ENCODE measurements at regions not wholly inside any gene's neighbourhood (a gene's known extent, or its start where the extent isn't known, plus 50 kb on each side); places are given as distances from the start of the nearest gene placed in this dataset.

GRCh38 chr3:110193074-110193473 lies 855.7 kb upstream of the DPPA4 start:
- Histone ChIP-seq H4K8ac (replicated peaks; ENCODE audit: insufficient read length, low read depth, low read length) (no peak overlapping the region), H3K9ac (ENCODE audit: extremely low read depth, insufficient read length, low read length) (no peak overlapping the region), H2AK5ac (ENCODE audit: insufficient read length, low read length) (no peak overlapping the region), H2BK5ac (ENCODE audit: insufficient read length, low read length) (no peak overlapping the region), H3K27me3 (ENCODE audit: insufficient read depth, low read length) (no peaks in the 10 kb centered on the region), H3K9me3 (ENCODE audit: control insufficient read depth, low read depth, low read length) (no peaks in the 10 kb centered on the region), H3K4ac (ENCODE audit: low read depth, low read length) (no peak overlapping the region), H3K4me2 (ENCODE audit: insufficient read depth, insufficient read length, low read length) (no peak overlapping the region), H2BK15ac (ENCODE audit: low read depth, low read length) (no peak overlapping the region), H2BK20ac (ENCODE audit: low read depth, low read length, poor library complexity, severe bottlenecking) (no peak overlapping the region), H4K5ac (ENCODE audit: insufficient read length, low read depth, low read length) (no peak overlapping the region), H3K79me2 (ENCODE audit: insufficient read depth, low read length) (no peaks in the 10 kb centered on the region), H3K14ac (ENCODE audit: insufficient read depth, low read length) (no peak overlapping the region), H3K79me1 (ENCODE audit: insufficient read depth, low read depth, low read length, poor library complexity, severe bottlenecking) (no peaks in the 10 kb centered on the region), H3K4me1 (ENCODE audit: insufficient read depth, low read length) (no peaks in the 10 kb centered on the region), H2BK120ac (ENCODE audit: low read depth, low read length, poor library complexity, severe bottlenecking) (no peak overlapping the region), H3K18ac (ENCODE audit: insufficient read length, low read depth, low read length) (no peak overlapping the region), H2AFZ (ENCODE audit: low read length) (no peak overlapping the region), H4K91ac (ENCODE audit: insufficient read length, low read depth, low read length) (no peak overlapping the region), H3K23me2 (ENCODE audit: insufficient read length, low read depth, low read length, poor library complexity, severe bottlenecking) (no peaks in the 10 kb centered on the region), H3K23ac (ENCODE audit: insufficient read length, low read depth, low read length) (no peak overlapping the region), H3T11ph (ENCODE audit: low read length) (no peak overlapping the region), H3K27ac (ENCODE audit: insufficient read length, low read depth, low read length) (no peak overlapping the region), H2BK12ac (ENCODE audit: insufficient read length, low read depth, low read length) (no peak overlapping the region), H3K56ac (ENCODE audit: insufficient read length, low read depth, low read length) (no peak overlapping the region), H4K20me1 (ENCODE audit: control insufficient read depth, insufficient read depth, insufficient read length) (no peaks in the 10 kb centered on the region)
- no peak overlapping the region for H3K27ac Mint-ChIP-seq
- peaks cover 7 to 10% of the 10 kb centered on the region in 2 experiments; a peak in 3 of 5 replicates for H3K9me3 Mint-ChIP-seq
- no peak for DNase-seq
- WGBS (ENCODE audit: extremely low coverage, insufficient read length, low lambda C conversion rate), result no CpG with 5 or more reads among the region's 2 CpGs
- peaks cover 0 to 7% (median 6%) of the 10 kb centered on the region in 3 experiments; a peak in 2 of 7 replicates for H3K36me3 Mint-ChIP-seq (ENCODE audit: insufficient read depth in 1 of 3, low read depth in 3 of 3)
- H3K27me3 Mint-ChIP-seq (ENCODE audit: low read depth), result no peaks in the 10 kb centered on the region
- no peak for TF ChIP-seq CTCF (conservative IDR thresholded peaks at IDR 0.05)
- H3K4me3 Mint-ChIP-seq, result no peak overlapping the region
- no peaks in the 10 kb centered on the region for H3K4me1 Mint-ChIP-seq

Measured in H9 (cell line).